ENCODE measurements at regions not wholly inside any gene's neighbourhood (a gene's known extent, or its start where the extent isn't known, plus 50 kb on each side); places are given as distances from the start of the nearest gene placed in this dataset.

DNA sequence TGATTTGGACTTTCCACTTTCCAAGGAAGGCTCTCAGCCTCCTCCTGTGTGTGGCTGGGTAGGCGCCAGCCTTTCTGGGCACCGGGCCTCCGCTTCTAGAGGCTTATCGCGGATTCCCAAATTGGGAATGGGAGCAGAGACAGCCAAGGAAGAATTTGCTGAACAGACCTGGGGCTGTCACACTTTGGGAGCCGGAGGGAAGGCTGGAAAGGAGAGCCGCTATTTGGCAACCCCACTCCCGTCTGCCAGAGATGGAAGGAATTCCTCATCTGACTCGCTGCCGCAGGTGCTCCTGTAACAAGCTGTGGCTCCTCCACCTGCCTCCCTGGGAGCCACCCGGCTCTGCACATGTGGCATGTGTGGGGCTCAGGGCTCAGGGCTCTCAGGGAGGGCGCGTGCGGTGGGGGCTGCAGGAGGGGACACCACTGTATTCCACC lies 50.8 kb upstream of the ECHDC3 start:
- TF ChIP-seq, protein P1, sequence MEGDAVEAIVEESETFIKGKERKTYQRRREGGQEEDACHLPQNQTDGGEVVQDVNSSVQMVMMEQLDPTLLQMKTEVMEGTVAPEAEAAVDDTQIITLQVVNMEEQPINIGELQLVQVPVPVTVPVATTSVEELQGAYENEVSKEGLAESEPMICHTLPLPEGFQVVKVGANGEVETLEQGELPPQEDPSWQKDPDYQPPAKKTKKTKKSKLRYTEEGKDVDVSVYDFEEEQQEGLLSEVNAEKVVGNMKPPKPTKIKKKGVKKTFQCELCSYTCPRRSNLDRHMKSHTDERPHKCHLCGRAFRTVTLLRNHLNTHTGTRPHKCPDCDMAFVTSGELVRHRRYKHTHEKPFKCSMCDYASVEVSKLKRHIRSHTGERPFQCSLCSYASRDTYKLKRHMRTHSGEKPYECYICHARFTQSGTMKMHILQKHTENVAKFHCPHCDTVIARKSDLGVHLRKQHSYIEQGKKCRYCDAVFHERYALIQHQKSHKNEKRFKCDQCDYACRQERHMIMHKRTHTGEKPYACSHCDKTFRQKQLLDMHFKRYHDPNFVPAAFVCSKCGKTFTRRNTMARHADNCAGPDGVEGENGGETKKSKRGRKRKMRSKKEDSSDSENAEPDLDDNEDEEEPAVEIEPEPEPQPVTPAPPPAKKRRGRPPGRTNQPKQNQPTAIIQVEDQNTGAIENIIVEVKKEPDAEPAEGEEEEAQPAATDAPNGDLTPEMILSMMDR (IDR thresholded peaks at IDR 0.05): no peak
- TF ChIP-seq POLR2AphosphoS5 (IDR thresholded peaks at IDR 0.05): no peak

Data from transverse colon (tissue), 4 donors.